Testis (tissue), 2 donors: ENCODE measurements at regions not wholly inside any gene's neighbourhood (a gene's known extent, or its start where the extent isn't known, plus 50 kb on each side); places are given as distances from the start of the nearest gene placed in this dataset.

Experiments
- CTCF ChIP-seq, 3 experiments: fragments of 450-650 bp in 2 of 3; fragments of 200-600 bp in 1 of 3; sonication (generic) in 1 of 3; IDR thresholded peaks; one replicate each; pipeline ENCODE4 v1.5.1; 2016 to 2019; ENCODE audit warnings: antibody characterized with exemption in 3 of 3, mild to moderate bottlenecking in 2 of 3, moderate library complexity in 1 of 3
- POLR2A ChIP-seq: fragments of 450-650 bp; IDR thresholded peaks from one replicate; pipeline ENCODE4 v1.6.1; 2017; ENCODE audit warnings: antibody characterized with exemption, mild to moderate bottlenecking, moderate library complexity

GRCh38 chr12:125440399-125440798 is 375.2 kb downstream of the AACS start:
- no peak for TF ChIP-seq CTCF (IDR thresholded peaks at IDR 0.05)
- TF ChIP-seq POLR2A, result no peak
